Stimulated activated CD8-positive, alpha-beta memory T cell treated with anti-CD3 and anti-CD28 coated beads, Interleukin-12 subunit alpha, Interleukin-12 subunit beta, amount 100 ng/mL, for 24 hours (primary cell): ENCODE measurements at regions not wholly inside any gene's neighbourhood (a gene's known extent, or its start where the extent isn't known, plus 50 kb on each side); places are given as distances from the start of the nearest gene placed in this dataset.
"Not testable (repeated sequence)": the region's sequence is repeated elsewhere in the genome, so short reads cannot be mapped to it uniquely, and the experiment has no call there.

ENCODE experiments used
- DNase-seq: peaks from one replicate; pipeline ENCODE4 v3.0.0-alpha.2; 2020; ENCODE audit errors: extremely low read depth

GRCh38 chr3:198096015-198096414 is 136.0 kb downstream of the LMLN start:
- no peak for DNase-seq

GRCh38 chr3:198097048-198097447 is 137.0 kb downstream of the LMLN start:
- no peak for DNase-seq

GRCh38 chr3:198098661-198099081 is 138.7 kb downstream of the LMLN start:
- DNase-seq, result not testable (repeated sequence)

- DNase-seq, result not testable (repeated sequence)
Measured at GRCh38 chr3:198103070-198103469, 143.1 kb downstream of the LMLN start.

GRCh38 chr3:198106265-198106664 is 146.2 kb downstream of the LMLN start:
- DNase-seq, result no peak

- no peak for DNase-seq
Measured at GRCh38 chr3:198107840-198108734, 148.1 kb downstream of the LMLN start.

GRCh38 chr3:198109883-198110282 is 149.9 kb downstream of the LMLN start:
- no peak for DNase-seq

- no peak for DNase-seq
Measured at GRCh38 chr3:198112031-198112430, 152.0 kb downstream of the LMLN start.

GRCh38 chr3:198113206-198114053 is 153.4 kb downstream of the LMLN start:
- no peak for DNase-seq

- DNase-seq, result not testable (repeated sequence)
Measured at GRCh38 chr3:198114516-198114915, 154.5 kb downstream of the LMLN start.

- not testable (repeated sequence) for DNase-seq
Measured at GRCh38 chr3:198122184-198122583, 162.2 kb downstream of the LMLN start.

GRCh38 chr3:198137038-198137835 is 177.2 kb downstream of the LMLN start:
- DNase-seq, result not testable (repeated sequence)

GRCh38 chr3:198138205-198138604 is 178.2 kb downstream of the LMLN start:
- DNase-seq, result not testable (repeated sequence)

GRCh38 chr3:198139037-198139436 is 179.0 kb downstream of the LMLN start:
- not testable (repeated sequence) for DNase-seq

- DNase-seq, result not testable (repeated sequence)
Measured at GRCh38 chr3:198139513-198140167, 179.6 kb downstream of the LMLN start.

GRCh38 chr3:198143300-198144137 is 183.5 kb downstream of the LMLN start:
- DNase-seq, result not testable (repeated sequence)

- DNase-seq, result not testable (repeated sequence)
Measured at GRCh38 chr3:198145231-198145784, 185.3 kb downstream of the LMLN start.

- DNase-seq, result not testable (repeated sequence)
Measured at GRCh38 chr3:198146070-198146469, 186.1 kb downstream of the LMLN start.

GRCh38 chr3:198146559-198147164 is 186.6 kb downstream of the LMLN start:
- DNase-seq, result not testable (repeated sequence)
